ENCODE measurements at regions not wholly inside any gene's neighbourhood (a gene's known extent, or its start where the extent isn't known, plus 50 kb on each side); places are given as distances from the start of the nearest gene placed in this dataset.

DNA sequence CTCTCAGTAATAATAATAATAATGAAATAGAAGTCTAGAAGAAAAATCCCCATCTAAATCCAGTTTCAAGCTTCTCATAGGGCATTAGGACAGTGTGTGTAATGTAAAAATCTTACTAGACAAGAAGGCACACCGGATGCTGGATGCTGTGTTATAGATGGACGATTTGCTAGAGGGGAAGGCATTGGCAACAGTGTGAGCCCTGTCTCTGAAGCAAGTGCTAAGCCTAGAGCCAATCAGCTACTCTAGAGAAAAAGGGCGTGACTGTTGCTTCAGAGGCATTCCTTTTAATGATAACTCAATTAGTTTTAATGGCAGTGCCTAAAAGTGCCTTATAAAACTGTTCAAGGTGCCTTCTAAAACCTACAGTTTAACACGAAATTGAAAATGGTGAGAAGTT lies 344.9 kb downstream of the TDRD15 start:
- H3K4me3 ChIP-seq = no peak overlapping the region
- no peak overlapping the region for H3K27ac ChIP-seq
- no peaks in the 10 kb centered on the region for H3K27me3 ChIP-seq
- no peaks in the 10 kb centered on the region for H3K9me3 ChIP-seq
- H3K36me3 ChIP-seq = no peaks in the 10 kb centered on the region
- TF ChIP-seq, protein P1, sequence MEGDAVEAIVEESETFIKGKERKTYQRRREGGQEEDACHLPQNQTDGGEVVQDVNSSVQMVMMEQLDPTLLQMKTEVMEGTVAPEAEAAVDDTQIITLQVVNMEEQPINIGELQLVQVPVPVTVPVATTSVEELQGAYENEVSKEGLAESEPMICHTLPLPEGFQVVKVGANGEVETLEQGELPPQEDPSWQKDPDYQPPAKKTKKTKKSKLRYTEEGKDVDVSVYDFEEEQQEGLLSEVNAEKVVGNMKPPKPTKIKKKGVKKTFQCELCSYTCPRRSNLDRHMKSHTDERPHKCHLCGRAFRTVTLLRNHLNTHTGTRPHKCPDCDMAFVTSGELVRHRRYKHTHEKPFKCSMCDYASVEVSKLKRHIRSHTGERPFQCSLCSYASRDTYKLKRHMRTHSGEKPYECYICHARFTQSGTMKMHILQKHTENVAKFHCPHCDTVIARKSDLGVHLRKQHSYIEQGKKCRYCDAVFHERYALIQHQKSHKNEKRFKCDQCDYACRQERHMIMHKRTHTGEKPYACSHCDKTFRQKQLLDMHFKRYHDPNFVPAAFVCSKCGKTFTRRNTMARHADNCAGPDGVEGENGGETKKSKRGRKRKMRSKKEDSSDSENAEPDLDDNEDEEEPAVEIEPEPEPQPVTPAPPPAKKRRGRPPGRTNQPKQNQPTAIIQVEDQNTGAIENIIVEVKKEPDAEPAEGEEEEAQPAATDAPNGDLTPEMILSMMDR (IDR thresholded peaks at IDR 0.05) = no peak
- DNase-seq = no peak
- peaks cover 0 to 12% (median 4%) of the 10 kb centered on the region in 4 donors for H3K4me1 ChIP-seq
- intact Hi-C loops (cut with DNase I; ENCODE audit: low total_unique reads) = no loop called here

DNA sequence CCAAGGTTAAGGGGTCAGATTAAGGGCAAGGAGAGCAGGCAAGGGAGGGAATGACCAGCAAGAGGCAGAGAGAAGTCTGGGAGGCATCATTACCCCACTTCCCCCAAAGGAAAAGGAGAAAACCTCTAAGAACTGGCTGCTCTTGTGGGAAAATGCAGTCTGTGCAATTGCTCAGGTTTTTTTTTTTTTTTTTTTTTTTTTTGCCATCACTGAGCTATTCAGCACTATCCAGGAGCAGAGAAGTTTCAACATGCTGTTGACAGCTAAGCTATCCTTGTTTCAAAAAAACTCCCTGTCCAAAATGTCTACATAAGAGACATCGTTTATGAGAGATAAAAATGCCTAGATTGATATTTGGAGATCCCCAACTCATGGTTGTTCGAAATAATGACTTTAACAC lies 345.4 kb downstream of the TDRD15 start:
- no peaks in the 10 kb centered on the region for H3K36me3 ChIP-seq
- no peak for DNase-seq
- H3K27me3 ChIP-seq = no peaks in the 10 kb centered on the region
- no peaks in the 10 kb centered on the region for H3K9me3 ChIP-seq
- intact Hi-C loops (cut with DNase I; ENCODE audit: low total_unique reads) = no loop called here
- H3K4me3 ChIP-seq = no peak overlapping the region
- no peak overlapping the region for H3K27ac ChIP-seq
- TF ChIP-seq, protein P1 (IDR thresholded peaks at IDR 0.05) = no peak
- peaks cover 0 to 12% (median 4%) of the 10 kb centered on the region in 4 donors for H3K4me1 ChIP-seq

DNA sequence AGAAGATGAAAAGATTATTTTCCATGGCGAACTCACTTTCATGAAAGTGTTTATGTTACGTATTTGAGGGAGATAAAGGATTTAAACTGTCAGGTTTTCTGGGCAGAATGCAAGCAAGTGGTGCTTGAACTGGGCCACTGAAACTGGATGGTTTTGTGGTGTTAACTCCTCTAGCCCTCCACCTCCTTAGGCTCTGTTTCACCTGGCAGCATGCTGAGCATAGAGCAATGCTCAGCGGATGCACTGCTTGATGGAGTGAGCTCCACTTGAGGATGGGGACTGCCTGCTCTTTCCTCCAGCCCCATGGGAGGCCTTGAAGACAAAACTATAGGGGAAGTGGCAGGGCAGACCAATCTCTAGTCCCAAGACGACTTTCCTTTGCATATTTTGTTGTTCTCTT lies 345.8 kb downstream of the TDRD15 start:
- Histone ChIP-seq H3K36me3 (no peaks in the 10 kb centered on the region), H3K4me3 (no peak overlapping the region), H3K27ac (no peak overlapping the region), H3K27me3 (no peaks in the 10 kb centered on the region), H3K9me3 (no peaks in the 10 kb centered on the region), H3K4me1 (peaks cover 0 to 12% (median 4%) of the 10 kb centered on the region in 4 donors)
- TF ChIP-seq, protein P1 (IDR thresholded peaks at IDR 0.05) = no peak
- intact Hi-C loops (cut with DNase I; ENCODE audit: low total_unique reads) = no loop called here
- no peak for DNase-seq

DNA sequence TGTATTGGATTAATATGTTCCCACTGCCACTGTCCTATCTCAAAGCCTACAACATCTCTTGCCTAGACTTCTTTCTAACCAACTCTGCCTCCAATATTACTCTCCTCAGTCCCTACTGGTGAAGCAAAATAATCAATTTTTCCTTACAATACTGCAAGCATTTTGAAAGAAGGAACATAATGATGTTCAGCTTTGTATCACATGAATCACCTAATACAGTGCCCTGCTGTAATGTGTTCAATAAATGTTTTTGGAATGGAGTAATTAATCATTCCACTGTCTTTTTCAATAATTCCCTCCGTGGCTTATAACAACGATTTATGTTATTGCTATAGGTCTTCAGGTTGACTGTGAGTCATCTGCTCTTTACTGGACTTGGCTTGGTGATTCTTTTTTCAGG lies 356.4 kb downstream of the TDRD15 start:
- intact Hi-C loops (cut with DNase I; ENCODE audit: low total_unique reads) = no loop called here
- no peak overlapping the region for H3K4me3 ChIP-seq
- TF ChIP-seq, protein P1 (IDR thresholded peaks at IDR 0.05) = no peak
- DNase-seq = no peak
- H3K27me3 ChIP-seq = no peaks in the 10 kb centered on the region
- no peaks in the 10 kb centered on the region for H3K4me1 ChIP-seq
- H3K27ac ChIP-seq = no peak overlapping the region
- H3K36me3 ChIP-seq = no peaks in the 10 kb centered on the region
- peaks cover 0 to 7% (median 0%) of the 10 kb centered on the region in 3 donors for H3K9me3 ChIP-seq

DNA sequence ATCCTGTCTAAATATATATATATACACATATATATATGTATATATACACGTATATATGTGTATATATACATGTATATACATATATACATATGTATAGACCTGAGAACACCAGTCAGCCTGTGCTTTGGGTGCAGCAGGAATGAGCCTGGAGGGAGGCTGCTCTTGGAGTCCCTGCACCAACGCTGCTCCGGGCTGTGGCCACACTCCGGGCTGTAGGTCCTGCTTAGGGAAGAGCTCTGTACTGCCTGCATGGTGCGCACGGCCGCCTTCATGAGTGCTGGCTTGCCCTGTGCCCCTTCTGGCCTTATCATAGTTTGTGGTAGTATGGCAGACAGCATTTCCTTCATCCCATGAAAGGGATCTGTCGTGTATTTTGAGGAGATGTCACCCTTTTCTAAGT lies 360.9 kb downstream of the TDRD15 start:
- H3K4me3 ChIP-seq = no peak overlapping the region
- no peaks in the 10 kb centered on the region for H3K36me3 ChIP-seq
- H3K27me3 ChIP-seq = no peaks in the 10 kb centered on the region
- H3K9me3 ChIP-seq = peaks cover 0 to 7% (median 0%) of the 10 kb centered on the region in 3 donors
- TF ChIP-seq, protein P1 (IDR thresholded peaks at IDR 0.05) = no peak
- intact Hi-C loops (cut with DNase I; ENCODE audit: low total_unique reads) = no loop called here
- no peak overlapping the region for H3K27ac ChIP-seq
- no peak for DNase-seq
- no peaks in the 10 kb centered on the region for H3K4me1 ChIP-seq

DNA sequence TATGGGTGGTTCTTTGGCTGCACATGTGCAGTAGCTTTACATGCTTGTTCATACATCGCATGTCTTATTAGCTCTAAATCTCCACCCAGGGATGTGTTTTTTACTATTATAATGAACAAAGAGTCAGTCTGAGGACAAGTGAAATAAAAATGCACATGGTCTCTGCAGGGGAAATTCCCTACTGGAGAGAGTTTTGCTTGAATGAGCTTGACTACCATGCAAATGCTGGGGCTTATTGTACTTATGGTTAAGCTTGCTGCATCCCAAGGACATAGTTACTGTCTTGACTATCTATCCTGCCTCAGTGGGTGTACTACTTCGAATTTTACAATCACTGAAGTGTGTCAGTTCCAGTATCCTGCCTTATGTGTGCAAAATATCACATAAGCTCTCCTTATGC lies 362.7 kb downstream of the TDRD15 start:
- TF ChIP-seq, protein P1 (IDR thresholded peaks at IDR 0.05) = no peak
- Histone ChIP-seq H3K4me1 (no peaks in the 10 kb centered on the region), H3K27me3 (no peaks in the 10 kb centered on the region), H3K4me3 (no peak overlapping the region), H3K36me3 (no peaks in the 10 kb centered on the region), H3K27ac (no peak overlapping the region), H3K9me3 (peaks cover 0 to 7% (median 0%) of the 10 kb centered on the region in 3 donors)
- intact Hi-C loops (cut with DNase I; ENCODE audit: low total_unique reads) = no loop called here
- DNase-seq = no peak
